Heart left ventricle (tissue), 16 donors: ENCODE measurements at regions not wholly inside any gene's neighbourhood (a gene's known extent, or its start where the extent isn't known, plus 50 kb on each side); places are given as distances from the start of the nearest gene placed in this dataset.

ENCODE experiments used
- ATAC-seq, 4 donors: fragments of 200-7000 bp; cut with Tn5 transposase; one replicate each; pipeline ENCODE4 v1.9.1; 2020 to 2022; ENCODE audit warnings: moderate library complexity in 4 of 4, mild to moderate bottlenecking in 3 of 4, moderate number of reproducible peaks in 1 of 4
- DNase-seq, 5 donors: peaks; one replicate each; pipeline ENCODE4 v3.0.0-alpha.2; 2020
- H3K27ac ChIP-seq, 12 donors: fragments of 200-600 bp; sonication (generic) in 4 of 12; one replicate each; pipeline versions ENCODE4 v1.5.0 to v1.8.0; 2016 to 2022; ENCODE audit warnings: mild to moderate bottlenecking in 2 of 12
- H3K27me3 ChIP-seq, 9 donors: fragments of 200-600 bp; sonication (generic) in 2 of 9; one replicate each; pipeline versions ENCODE4 v1.5.1 to v1.8.0; 2016 to 2022; ENCODE audit warnings: mild to moderate bottlenecking in 3 of 9
- H3K36me3 ChIP-seq, 9 donors: fragments of 200-600 bp; sonication (generic) in 2 of 9; one replicate each; pipeline versions ENCODE4 v1.5.0 to v1.8.0; 2018 to 2022; ENCODE audit warnings: mild to moderate bottlenecking in 2 of 9
- H3K4me1 ChIP-seq, 12 donors: fragments of 200-600 bp; sonication (generic) in 4 of 12; one replicate each; pipeline versions ENCODE4 v1.5.0 to v1.8.0; 2016 to 2022; ENCODE audit warnings: mild to moderate bottlenecking in 3 of 12
- H3K4me3 ChIP-seq, 12 donors: fragments of 200-600 bp; sonication (generic) in 4 of 12; one replicate each; pipeline versions ENCODE4 v1.5.0 to v1.8.0; 2017 to 2022; ENCODE audit warnings: mild to moderate bottlenecking in 9 of 12, moderate library complexity in 4 of 12
- H3K9me3 ChIP-seq, 12 donors: fragments of 200-600 bp; sonication (generic) in 4 of 12; one replicate each; pipeline versions ENCODE4 v1.5.0 to v1.8.0; 2016 to 2022; ENCODE audit warnings: mild to moderate bottlenecking in 1 of 12
- CTCF ChIP-seq, 12 donors: fragments of 200-600 bp; sonication (generic) in 4 of 12; IDR thresholded peaks; one replicate each; pipeline versions ENCODE4 v1.5.0 to v1.8.0; 2018 to 2022; ENCODE audit warnings: antibody characterized with exemption in 12 of 12, mild to moderate bottlenecking in 5 of 12
- POLR2A ChIP-seq, 2 donors: fragments of 450-650 bp; IDR thresholded peaks; one replicate each; pipeline ENCODE4 v1.6.1; 2017; ENCODE audit warnings: antibody characterized with exemption in 2 of 2, mild to moderate bottlenecking in 2 of 2, moderate library complexity in 2 of 2
- WGBS, 4 donors: extraction: QIAGEN DNeasy Blood & Tissue Kit in 2 of 4; methylation state at CpG; one replicate each; pipeline versions ENCODE4 v1.1.5 to v1.1.7; 2013 to 2018; 5-methylcytosine and 5-hydroxymethylcytosine counted together
- intact Hi-C, 10 donors: fragments of 100-400 bp; cut with DNase I; formaldehyde crosslinking; loops; one replicate each; pipeline versions ENCODE4 v1.11.1 to v1.14.2; 2022
- donor health status: ischemic (EF 13 %, LVEDD 7.1; RV severe dilation, severe dysfunction).
- donor health status: healthy with polysubstance abuse.
- donor health status: DM: no; HTN: yes; CAD: no.
- donor health status: DM: no; HTN: no; CAD: no.
- donor health status: ischemic (EF 25% LVEDD 6.9; RV normal size, moderate dysfunction).
- donor health status: ischemic (EF 25% LVEDD 5.7; RV mildly dilated, moderate dysfunction).
- donor health status: healthy.
- donor health status: DM: yes; HTN: yes; CAD: no.
- donor health status: ischemic (EF 35%, LVEDD 5.7; RV mildly dilated, moderate dysfunction).
- donor health status: nonischemic (EF 11% LVEDD 7.7; RV severe dilation, severe dysfunction).
- donor health status: DM: yes; HTN: yes; CAD: no.
- donor health status: PGD.
- donor health status: ischemic (EF 29% LVEDD 5.4; RV normal size, mild dysfunction).
- donor health status: nonischemic (EF 23%, LVEDD 6.1; RV moderate dilation, normal function).

- no peak for ATAC-seq
- intact Hi-C loops: no loop called here
- WGBS, 4 donors: 77 to 84% (median 81%) methylated on average over 3 of the region's 3 CpGs
- DNase-seq: no peak
- TF ChIP-seq CTCF (IDR thresholded peaks at IDR 0.05) (no peak), POLR2A (IDR thresholded peaks at IDR 0.05) (no peak)
- Histone ChIP-seq H3K36me3 (no peaks in the 10 kb centered on the region), H3K9me3 (peaks cover 0 to 11% (median 0%) of the 10 kb centered on the region in 12 donors), H3K4me3 (no peak overlapping the region), H3K4me1 (no peaks in the 10 kb centered on the region), H3K27me3 (no peaks in the 10 kb centered on the region), H3K27ac (no peak overlapping the region)
These were observed 1175.3 kb upstream of the LRRN3 start for GRCh38 chr7:109915670-109916069.

GRCh38 chr7:109926738-109927137 is 1164.2 kb upstream of the LRRN3 start:
- no peak for DNase-seq
- peaks cover 0 to 15% (median 0%) of the 10 kb centered on the region in 12 donors for H3K9me3 ChIP-seq
- intact Hi-C loops: no loop called here
- 44 to 65% (median 61%) methylated on average over 2 of the region's 2 CpGs for WGBS, 4 donors
- H3K4me3 ChIP-seq: no peak overlapping the region
- TF ChIP-seq CTCF (IDR thresholded peaks at IDR 0.05): no peak
- no peak for TF ChIP-seq POLR2A (IDR thresholded peaks at IDR 0.05)
- H3K27me3 ChIP-seq: no peaks in the 10 kb centered on the region
- H3K4me1 ChIP-seq: no peaks in the 10 kb centered on the region
- ATAC-seq: no peak
- no peak overlapping the region for H3K27ac ChIP-seq
- no peaks in the 10 kb centered on the region for H3K36me3 ChIP-seq

DNA sequence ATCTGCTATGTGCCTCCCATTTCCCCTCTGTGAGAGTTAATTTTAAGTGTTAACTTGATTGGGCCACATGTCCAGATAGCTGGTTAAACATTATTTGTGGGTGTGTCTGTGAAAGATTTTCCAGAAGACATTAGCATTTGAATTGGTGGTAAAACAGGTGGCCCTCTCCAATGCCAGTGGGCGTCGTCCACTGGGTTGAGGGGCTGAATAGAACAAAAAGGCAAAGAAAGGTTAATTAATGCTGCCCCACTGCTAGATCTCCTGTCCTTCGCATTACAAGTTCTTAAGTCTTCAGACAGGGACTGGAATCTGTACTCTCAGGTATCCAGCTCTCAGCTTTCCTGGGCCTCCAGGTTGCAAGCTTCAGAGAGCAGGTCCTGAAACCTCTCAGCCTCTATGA is 1160.9 kb upstream of the LRRN3 start:
- peaks cover 0 to 6% (median 0%) of the 10 kb centered on the region in 12 donors for H3K9me3 ChIP-seq

DNA sequence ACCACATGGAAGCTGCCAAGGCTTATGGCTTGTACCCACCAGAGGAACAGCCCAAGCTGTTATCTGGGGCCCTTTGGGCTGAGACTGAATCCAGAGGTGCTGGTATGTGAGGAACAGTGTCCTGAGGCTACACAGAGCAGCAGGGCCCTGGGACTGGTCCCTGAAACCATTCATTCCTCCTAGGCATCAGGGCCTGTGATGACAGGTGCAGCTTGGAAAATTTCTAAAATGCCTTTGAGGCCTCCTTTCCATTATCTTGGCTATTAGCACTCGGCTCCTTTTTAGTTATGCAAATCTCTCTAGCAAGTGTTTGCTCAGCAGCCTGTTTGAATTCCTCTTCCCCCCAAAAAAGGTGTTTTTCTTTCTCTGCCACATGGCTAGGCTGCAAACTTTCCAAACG is 1151.7 kb upstream of the LRRN3 start:
- Histone ChIP-seq H3K4me3 (no peak overlapping the region), H3K27me3 (no peaks in the 10 kb centered on the region), H3K4me1 (no peaks in the 10 kb centered on the region), H3K9me3 (peaks cover 0 to 17% (median 0%) of the 10 kb centered on the region in 12 donors), H3K27ac (no peak overlapping the region), H3K36me3 (no peaks in the 10 kb centered on the region)
- ATAC-seq: no peak
- no peak for TF ChIP-seq POLR2A (IDR thresholded peaks at IDR 0.05)
- TF ChIP-seq CTCF (IDR thresholded peaks at IDR 0.05): no peak
- DNase-seq: no peak
- 32 to 47% (median 36%) methylated on average over 2 of the region's 2 CpGs for WGBS, 4 donors
- intact Hi-C loops: no loop called here

More for the DNA sequence above, 1160.9 kb upstream of the LRRN3 start:
- Histone ChIP-seq H3K36me3 (no peaks in the 10 kb centered on the region), H3K27ac (no peak overlapping the region), H3K4me3 (no peak overlapping the region), H3K27me3 (no peaks in the 10 kb centered on the region), H3K4me1 (no peaks in the 10 kb centered on the region)
- no peak for DNase-seq
- WGBS, 4 donors: 74 to 87% (median 85%) methylated on average over 3 of the region's 3 CpGs
- ATAC-seq: no peak
- intact Hi-C loops: no loop called here
- no peak for TF ChIP-seq CTCF (IDR thresholded peaks at IDR 0.05)
- no peak for TF ChIP-seq POLR2A (IDR thresholded peaks at IDR 0.05)
